ENCODE measurements at regions not wholly inside any gene's neighbourhood (a gene's known extent, or its start where the extent isn't known, plus 50 kb on each side); places are given as distances from the start of the nearest gene placed in this dataset.

GRCh38 chr4:53780736-53781400, 189.6 kb upstream of the LNX1 start:
- ChIA-PET POLR2A (no interaction called here), CTCF (no interaction called here)
- Mint-ChIP-seq H3K9me3 (ENCODE audit: insufficient read depth) (no peaks in the 10 kb centered on the region), H3K27ac (no peak overlapping the region), H3K36me3 (ENCODE audit: low read depth) (no peaks in the 10 kb centered on the region), H3K4me1 (ENCODE audit: low read depth) (no peaks in the 10 kb centered on the region), H3K4me3 (no peak overlapping the region), H3K27me3 (ENCODE audit: low read depth) (no peaks in the 10 kb centered on the region)
- ATAC-seq = no peak
- no peak for DNase-seq

GRCh38 chr4:53779025-53779424, 187.7 kb upstream of the LNX1 start:
- H3K9me3 Mint-ChIP-seq (ENCODE audit: insufficient read depth) = no peaks in the 10 kb centered on the region
- DNase-seq (no peak), ATAC-seq (no peak)
- POLR2A ChIA-PET = no interaction called here
- H3K27me3 Mint-ChIP-seq (ENCODE audit: low read depth) = no peaks in the 10 kb centered on the region
- CTCF ChIA-PET = no interaction called here
- no peaks in the 10 kb centered on the region for H3K36me3 Mint-ChIP-seq (ENCODE audit: low read depth)
- no peak overlapping the region for H3K27ac Mint-ChIP-seq
- H3K4me1 Mint-ChIP-seq (ENCODE audit: low read depth) = no peaks in the 10 kb centered on the region
- no peak overlapping the region for H3K4me3 Mint-ChIP-seq

DNA sequence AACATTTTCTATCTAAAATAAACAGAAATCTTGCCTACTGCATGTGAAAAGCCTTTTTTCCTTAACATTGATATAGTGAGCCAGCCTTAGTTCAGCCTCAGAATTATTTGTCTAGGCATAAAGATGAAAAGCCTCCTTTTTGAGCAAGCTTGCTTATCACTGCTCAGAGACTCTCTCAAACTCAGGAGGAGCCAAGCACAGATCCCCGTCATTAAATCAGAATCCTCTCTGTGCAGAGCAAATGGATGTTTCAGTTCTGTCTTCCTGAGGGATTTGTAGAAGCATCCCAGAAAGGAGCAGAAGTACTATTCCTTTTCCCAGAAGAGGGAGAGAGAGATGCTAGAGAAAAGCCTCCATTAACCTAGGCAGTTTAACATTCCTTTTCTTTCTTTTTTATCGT, 186.9 kb upstream of the LNX1 start:
- no peak overlapping the region for H3K27ac Mint-ChIP-seq
- H3K9me3 Mint-ChIP-seq (ENCODE audit: insufficient read depth) = no peaks in the 10 kb centered on the region
- no peak for ATAC-seq
- POLR2A ChIA-PET = no interaction called here
- H3K36me3 Mint-ChIP-seq (ENCODE audit: low read depth) = no peaks in the 10 kb centered on the region
- no peak for DNase-seq
- CTCF ChIA-PET = interaction anchor here (0.9 kb wide), 1 partner anchor 10 kb away, joined by 3 read pairs; no protein-coding TSS in a partner anchor
- no peaks in the 10 kb centered on the region for H3K27me3 Mint-ChIP-seq (ENCODE audit: low read depth)
- no peaks in the 10 kb centered on the region for H3K4me1 Mint-ChIP-seq (ENCODE audit: low read depth)
- H3K4me3 Mint-ChIP-seq = no peak overlapping the region

DNA sequence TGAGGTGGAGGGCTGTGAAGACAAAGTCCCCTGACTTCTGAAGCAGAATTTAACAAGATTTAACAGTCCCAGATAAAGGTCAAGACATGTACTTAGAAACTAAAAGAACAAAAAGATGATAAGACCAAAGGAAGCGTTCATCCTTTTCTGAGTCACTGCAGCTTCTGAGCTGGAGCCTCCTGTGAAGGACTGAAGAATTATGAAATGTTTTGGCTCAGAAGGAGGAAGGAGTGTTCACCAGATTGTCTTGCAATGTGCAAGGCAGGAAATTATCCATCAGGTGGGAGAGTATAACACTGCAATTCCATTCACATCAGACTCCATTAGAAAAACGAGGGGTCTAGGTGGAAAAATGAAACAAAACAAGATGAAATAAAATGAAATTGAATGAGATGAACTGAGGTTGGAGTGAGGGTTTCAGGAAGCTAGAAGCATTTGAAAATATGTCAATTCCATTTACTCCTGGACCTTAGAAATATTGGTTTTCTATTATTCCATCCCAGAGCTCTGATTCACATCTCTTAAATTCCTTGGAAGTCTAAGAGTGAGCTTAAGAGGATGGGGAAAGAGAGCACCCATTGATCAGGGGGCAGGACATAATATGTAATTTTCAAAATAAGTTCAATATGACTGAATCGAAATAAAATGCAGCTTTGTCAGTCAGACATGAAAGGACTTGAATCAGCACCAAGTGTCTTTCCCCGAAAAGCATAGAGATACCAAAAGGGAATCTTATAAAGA, 186.1 kb upstream of the LNX1 start:
- CTCF ChIA-PET = interaction anchor here (0.9 kb wide), 1 partner anchor 9 kb away, joined by 3 read pairs; no protein-coding TSS in a partner anchor
- POLR2A ChIA-PET = no interaction called here
- no peak overlapping the region for H3K4me3 Mint-ChIP-seq
- no peak overlapping the region for H3K27ac Mint-ChIP-seq
- no peaks in the 10 kb centered on the region for H3K27me3 Mint-ChIP-seq (ENCODE audit: low read depth)
- no peaks in the 10 kb centered on the region for H3K4me1 Mint-ChIP-seq (ENCODE audit: low read depth)
- no peak for ATAC-seq
- no peak for DNase-seq
- H3K36me3 Mint-ChIP-seq (ENCODE audit: low read depth) = no peaks in the 10 kb centered on the region
- H3K9me3 Mint-ChIP-seq (ENCODE audit: insufficient read depth) = no peaks in the 10 kb centered on the region

- CTCF ChIA-PET = no interaction called here
- ATAC-seq (no peak), DNase-seq (no peak)
- Mint-ChIP-seq H3K27me3 (ENCODE audit: low read depth) (no peaks in the 10 kb centered on the region), H3K9me3 (ENCODE audit: insufficient read depth) (no peaks in the 10 kb centered on the region), H3K27ac (no peak overlapping the region), H3K4me3 (no peak overlapping the region), H3K36me3 (ENCODE audit: low read depth) (no peaks in the 10 kb centered on the region), H3K4me1 (ENCODE audit: low read depth) (no peaks in the 10 kb centered on the region)
- POLR2A ChIA-PET = no interaction called here
Measured at GRCh38 chr4:53776141-53776540, 184.9 kb upstream of the LNX1 start.

- CTCF ChIA-PET = no interaction called here
- H3K4me3 Mint-ChIP-seq = no peak overlapping the region
- no peak for DNase-seq
- H3K27me3 Mint-ChIP-seq (ENCODE audit: low read depth) = no peaks in the 10 kb centered on the region
- H3K4me1 Mint-ChIP-seq (ENCODE audit: low read depth) = no peaks in the 10 kb centered on the region
- no peaks in the 10 kb centered on the region for H3K9me3 Mint-ChIP-seq (ENCODE audit: insufficient read depth)
- no peaks in the 10 kb centered on the region for H3K36me3 Mint-ChIP-seq (ENCODE audit: low read depth)
- no peak for ATAC-seq
- POLR2A ChIA-PET = no interaction called here
- H3K27ac Mint-ChIP-seq = no peak overlapping the region
Measured at GRCh38 chr4:53775381-53775780, 184.1 kb upstream of the LNX1 start.

DNA sequence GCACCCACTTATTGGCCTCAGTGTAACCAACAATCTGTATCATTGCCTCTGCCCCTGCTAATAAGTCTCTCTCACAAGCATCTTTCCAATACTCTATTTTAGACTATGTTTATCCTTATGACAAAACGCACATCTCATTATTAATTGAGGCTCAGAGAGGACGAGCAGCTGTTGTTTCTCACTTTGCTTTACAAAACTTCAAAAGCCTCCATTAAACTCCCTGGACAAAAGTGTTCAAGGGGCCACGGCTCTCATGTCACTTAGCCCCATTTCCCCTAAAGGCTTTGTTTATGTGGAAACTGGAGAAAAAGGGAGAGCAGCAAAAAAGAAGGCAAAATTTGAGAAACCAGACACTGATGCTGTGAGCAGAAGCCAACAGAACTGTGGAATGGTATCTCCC, 180.0 kb upstream of the LNX1 start:
- ChIA-PET CTCF (no interaction called here), POLR2A (no interaction called here)
- Mint-ChIP-seq H3K4me1 (ENCODE audit: low read depth) (no peaks in the 10 kb centered on the region), H3K36me3 (ENCODE audit: low read depth) (no peaks in the 10 kb centered on the region), H3K27ac (no peak overlapping the region), H3K4me3 (no peak overlapping the region), H3K9me3 (ENCODE audit: insufficient read depth) (no peaks in the 10 kb centered on the region), H3K27me3 (ENCODE audit: low read depth) (peaks cover 2% of the 10 kb centered on the region)
- DNase-seq (no peak), ATAC-seq (no peak)

DNA sequence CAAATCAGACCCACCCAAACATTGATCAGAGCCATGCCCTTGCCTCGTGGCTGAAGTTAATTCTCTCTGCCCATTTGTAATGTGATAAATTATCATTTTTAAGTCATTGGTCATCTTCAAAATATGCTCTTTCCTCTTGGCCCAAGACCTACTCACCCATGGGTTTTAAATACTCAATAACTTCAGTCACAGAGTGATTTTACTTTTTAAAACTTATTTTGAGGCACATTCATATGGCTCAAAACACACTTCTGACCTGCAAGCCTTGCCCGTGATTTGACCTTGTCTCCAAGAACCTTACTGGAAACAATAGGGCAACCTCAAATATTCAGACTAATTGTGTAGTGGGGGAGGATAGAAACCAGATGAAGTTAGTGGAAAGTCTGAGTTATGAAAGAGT, 176.2 kb upstream of the LNX1 start:
- ATAC-seq (no peak), DNase-seq (no peak)
- Mint-ChIP-seq H3K27me3 (ENCODE audit: low read depth) (peaks cover 2% of the 10 kb centered on the region), H3K36me3 (ENCODE audit: low read depth) (no peaks in the 10 kb centered on the region), H3K4me3 (no peak overlapping the region), H3K4me1 (ENCODE audit: low read depth) (no peaks in the 10 kb centered on the region), H3K9me3 (ENCODE audit: insufficient read depth) (no peaks in the 10 kb centered on the region), H3K27ac (no peak overlapping the region)
- ChIA-PET POLR2A (no interaction called here), CTCF (interaction anchor here (1.2 kb wide), 1 partner anchor 10 kb away, joined by 3 read pairs; no protein-coding TSS in a partner anchor)

- ATAC-seq (no peak), DNase-seq (no peak)
- Mint-ChIP-seq H3K36me3 (ENCODE audit: low read depth) (no peaks in the 10 kb centered on the region), H3K4me1 (ENCODE audit: low read depth) (no peaks in the 10 kb centered on the region), H3K9me3 (ENCODE audit: insufficient read depth) (no peaks in the 10 kb centered on the region), H3K27me3 (ENCODE audit: low read depth) (peaks cover 2% of the 10 kb centered on the region), H3K4me3 (no peak overlapping the region), H3K27ac (no peak overlapping the region)
- ChIA-PET POLR2A (no interaction called here), CTCF (interaction anchor here (0.8 kb wide), 1 partner anchor 17 kb away, joined by 3 read pairs; no protein-coding TSS in a partner anchor)
Measured at GRCh38 chr4:53764761-53765490, 173.6 kb upstream of the LNX1 start.

- CTCF ChIA-PET = no interaction called here
- Mint-ChIP-seq H3K4me3 (no peak overlapping the region), H3K27ac (no peak overlapping the region), H3K9me3 (ENCODE audit: insufficient read depth) (no peaks in the 10 kb centered on the region), H3K36me3 (ENCODE audit: low read depth) (no peaks in the 10 kb centered on the region), H3K27me3 (ENCODE audit: low read depth) (peaks cover 2% of the 10 kb centered on the region), H3K4me1 (ENCODE audit: low read depth) (no peaks in the 10 kb centered on the region)
- no peak for DNase-seq
- ATAC-seq = no peak
- POLR2A ChIA-PET = no interaction called here
Measured at GRCh38 chr4:53763813-53764597, 172.7 kb upstream of the LNX1 start.

DNA sequence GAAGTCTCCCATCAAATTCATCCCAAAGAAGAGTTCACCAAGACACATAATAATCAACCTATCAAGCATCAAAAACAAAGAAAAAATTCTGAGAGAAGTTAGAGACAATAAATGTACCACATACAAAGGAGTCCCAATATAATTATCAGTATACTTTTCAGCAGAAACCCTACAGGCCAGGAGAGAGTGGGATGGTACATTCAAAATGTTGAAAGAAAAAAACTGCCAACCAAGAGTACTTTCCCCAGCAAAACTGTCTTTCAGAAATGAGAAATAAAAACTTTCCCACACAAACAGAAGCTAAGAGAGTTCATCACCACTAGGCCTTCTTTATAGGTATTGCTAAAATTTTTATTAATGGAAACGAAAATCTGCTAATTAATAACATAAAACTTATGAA, 164.4 kb upstream of the LNX1 start:
- Mint-ChIP-seq H3K4me3 (no peak overlapping the region), H3K4me1 (ENCODE audit: low read depth) (no peaks in the 10 kb centered on the region), H3K36me3 (ENCODE audit: low read depth) (no peaks in the 10 kb centered on the region), H3K9me3 (ENCODE audit: insufficient read depth) (peaks cover 4% of the 10 kb centered on the region), H3K27ac (no peak overlapping the region), H3K27me3 (ENCODE audit: low read depth) (no peaks in the 10 kb centered on the region)
- ChIA-PET CTCF (no interaction called here), POLR2A (no interaction called here)
- DNase-seq = no peak
- no peak for ATAC-seq

DNA sequence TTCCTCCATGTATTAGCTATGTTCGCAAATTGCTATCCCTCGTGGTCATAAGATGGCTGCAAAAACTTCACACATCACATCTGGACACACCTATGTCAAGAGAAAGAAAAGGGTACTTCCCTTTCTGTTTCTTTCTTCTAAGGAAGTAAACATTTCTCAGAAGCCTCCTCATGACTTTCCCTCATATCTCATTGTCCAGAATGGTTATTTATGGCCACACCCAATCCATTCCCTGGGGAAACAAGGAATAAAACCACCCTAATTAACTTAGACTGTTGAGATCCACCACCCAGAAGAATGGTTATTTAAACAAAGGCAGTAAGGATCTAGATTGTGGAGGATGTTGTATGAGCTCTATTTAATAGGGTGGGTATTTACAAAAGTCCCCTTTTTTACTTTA, 160.8 kb upstream of the LNX1 start:
- H3K27me3 Mint-ChIP-seq (ENCODE audit: low read depth) = no peaks in the 10 kb centered on the region
- no peak for DNase-seq
- CTCF ChIA-PET = no interaction called here
- no peak overlapping the region for H3K4me3 Mint-ChIP-seq
- peaks cover 4% of the 10 kb centered on the region for H3K9me3 Mint-ChIP-seq (ENCODE audit: insufficient read depth)
- ATAC-seq = no peak
- no peaks in the 10 kb centered on the region for H3K36me3 Mint-ChIP-seq (ENCODE audit: low read depth)
- H3K27ac Mint-ChIP-seq = no peak overlapping the region
- H3K4me1 Mint-ChIP-seq (ENCODE audit: low read depth) = no peaks in the 10 kb centered on the region
- POLR2A ChIA-PET = no interaction called here
